Common myeloid progenitor, CD34-positive (primary cell): ENCODE measurements at regions not wholly inside any gene's neighbourhood (a gene's known extent, or its start where the extent isn't known, plus 50 kb on each side); places are given as distances from the start of the nearest gene placed in this dataset.

Experiments used
- CTCF ChIA-PET: fragments of 350-600 bp; sonication (Branson Sonifier 250); formaldehyde crosslinking; loops from one replicate; lab custom pipeline; 2021; ENCODE audit warnings: antibody characterized with exemption; lab: Charles Lee
- POLR2A ChIA-PET: fragments of 350-600 bp; sonication (Branson Sonifier 250); formaldehyde crosslinking; loops from one replicate; lab custom pipeline; 2021; ENCODE audit warnings: antibody characterized with exemption; lab: Charles Lee
- DNase-seq, 3 donors: peaks; one replicate each; pipeline versions ENCODE4 v3.0.0 to v3.0.0-alpha.2; 2013
- H3K27ac ChIP-seq, 2 experiments: 1 replicate in 1 of 2; 2 replicates in 1 of 2; pipeline ENCODE4 v1.7.0; 2013; ENCODE audit warnings: inconsistent platforms in 2 of 2, low read length in 2 of 2, mild to moderate bottlenecking in 2 of 2, low read depth in 1 of 2, moderate library complexity in 1 of 2; ENCODE audit not compliant: severe bottlenecking in 2 of 2, insufficient read depth in 1 of 2, poor library complexity in 1 of 2
- H3K27me3 ChIP-seq, 5 experiments: replicated peaks in 2 of 5; 1 replicate in 3 of 5; 2 replicates in 2 of 5; pipeline versions ENCODE4 v1.6.1 to v1.7.0; 2013; ENCODE audit warnings: low read length in 4 of 5, mild to moderate bottlenecking in 2 of 5, moderate library complexity in 2 of 5, inconsistent platforms in 1 of 5; ENCODE audit not compliant: insufficient read depth in 5 of 5, control insufficient read depth in 4 of 5
- H3K36me3 ChIP-seq, 4 experiments: 1 replicate in 2 of 4; 2 replicates in 2 of 4; pipeline versions ENCODE4 v1.6.1 to v1.7.0; 2013; ENCODE audit warnings: low read length in 3 of 4, control low read depth in 1 of 4, mild to moderate bottlenecking in 1 of 4; ENCODE audit not compliant: control insufficient read depth in 4 of 4, insufficient read depth in 4 of 4
- H3K4me1 ChIP-seq, 4 experiments: 1 replicate in 3 of 4; 2 replicates in 1 of 4; pipeline versions ENCODE4 v1.6.1 to v1.7.1; 2013; ENCODE audit warnings: low read length in 3 of 4, mild to moderate bottlenecking in 3 of 4, control low read depth in 1 of 4, inconsistent platforms in 1 of 4, moderate library complexity in 1 of 4; ENCODE audit not compliant: control insufficient read depth in 4 of 4, insufficient read depth in 4 of 4; ENCODE audit errors: control extremely low read depth in 1 of 4
- H3K4me3 ChIP-seq, 7 experiments: 1 replicate in 4 of 7; 2 replicates in 3 of 7; pipeline versions ENCODE4 v1.5.1 to v1.7.0; 2013; ENCODE audit warnings: mild to moderate bottlenecking in 7 of 7, low read length in 6 of 7, moderate library complexity in 6 of 7, inconsistent platforms in 2 of 7, low read depth in 2 of 7, control low read depth in 1 of 7; ENCODE audit not compliant: insufficient read depth in 4 of 7, control insufficient read depth in 1 of 7; ENCODE audit errors: extremely low read depth in 1 of 7
- H3K9me3 ChIP-seq, 5 experiments: 1 replicate in 4 of 5; 2 replicates in 1 of 5; pipeline versions ENCODE4 v1.6.1 to v1.7.1; 2013; ENCODE audit warnings: low read length in 4 of 5, mild to moderate bottlenecking in 2 of 5, inconsistent platforms in 1 of 5, low read depth in 1 of 5, moderate library complexity in 1 of 5; ENCODE audit not compliant: control insufficient read depth in 4 of 5, insufficient read depth in 2 of 5; ENCODE audit errors: control extremely low read depth in 1 of 5
- WGBS: methylation state at CpG from one replicate; pipeline ENCODE4 v1.1.5; 2013; ENCODE audit not compliant: insufficient coverage; 5-methylcytosine and 5-hydroxymethylcytosine counted together

DNA sequence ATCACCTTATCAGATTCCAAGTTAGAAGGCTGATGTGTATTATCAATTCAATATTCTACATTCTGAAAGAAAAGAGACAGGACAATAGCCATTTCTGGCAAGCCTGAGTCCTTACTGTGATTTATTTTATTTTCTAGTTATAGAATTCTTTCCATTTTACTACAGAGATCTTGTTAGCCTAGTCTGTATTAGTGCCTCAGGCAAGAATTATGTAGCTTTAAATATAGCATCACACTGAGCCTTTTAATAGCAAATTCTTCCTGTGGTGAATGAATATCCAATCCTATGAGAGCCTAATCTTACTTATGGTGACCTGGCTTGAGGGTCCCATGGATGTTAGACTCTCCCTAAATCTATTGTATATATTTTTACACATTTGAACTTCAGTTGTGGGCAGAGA lies 732.8 kb upstream of the CITED2 start:
- CTCF ChIA-PET, result no interaction called here
- no peak for DNase-seq
- Histone ChIP-seq H3K9me3 (no peaks in the 10 kb centered on the region), H3K4me1 (no peaks in the 10 kb centered on the region), H3K4me3 (no peak overlapping the region), H3K36me3 (no peaks in the 10 kb centered on the region), H3K27me3 (no peaks in the 10 kb centered on the region), H3K27ac (no peak overlapping the region)
- POLR2A ChIA-PET, result no interaction called here

- Histone ChIP-seq H3K9me3 (no peaks in the 10 kb centered on the region), H3K4me3 (no peak overlapping the region), H3K27me3 (no peaks in the 10 kb centered on the region), H3K36me3 (no peaks in the 10 kb centered on the region), H3K27ac (no peak overlapping the region), H3K4me1 (peaks cover 0 to 3% (median 0%) of the 10 kb centered on the region in 4 experiments)
- ChIA-PET CTCF (no interaction called here), POLR2A (no interaction called here)
- WGBS, result 81% methylated on average over 5 of the region's 6 CpGs
- DNase-seq, result peak; percentile 10 to 34 (median 34)
Measured at GRCh38 chr6:140105857-140106256, 731.4 kb upstream of the CITED2 start.

DNA sequence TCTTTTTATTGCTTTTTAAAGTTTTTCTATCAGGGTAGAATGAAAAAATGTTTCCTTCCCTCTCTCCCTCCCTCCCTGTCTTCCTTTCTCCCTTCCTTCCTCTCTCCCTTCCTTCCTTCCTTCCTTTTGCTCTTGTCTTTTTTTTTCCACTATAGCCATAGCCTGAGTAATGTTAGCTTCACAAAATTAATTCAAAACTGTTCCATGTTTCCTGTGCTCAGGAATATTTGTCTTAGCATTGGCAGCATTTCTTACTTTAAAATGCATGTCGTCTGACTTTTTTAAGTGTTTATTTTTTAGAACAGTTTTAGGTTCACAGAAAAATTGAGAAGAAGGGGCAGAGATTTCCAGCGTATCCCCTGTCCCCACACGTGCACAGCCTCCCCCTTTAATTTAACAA lies 730.8 kb upstream of the CITED2 start:
- ChIA-PET CTCF (no interaction called here), POLR2A (interaction anchor here (0.6 kb wide), 1 partner anchor 195 kb away, joined by 3 read pairs; no protein-coding TSS in a partner anchor)
- Histone ChIP-seq H3K9me3 (no peaks in the 10 kb centered on the region), H3K4me1 (peaks cover 0 to 3% (median 0%) of the 10 kb centered on the region in 4 experiments), H3K36me3 (no peaks in the 10 kb centered on the region), H3K27ac (no peak overlapping the region), H3K4me3 (no peak overlapping the region), H3K27me3 (no peaks in the 10 kb centered on the region)
- WGBS, result no CpG with 5 or more reads among the region's 3 CpGs
- DNase-seq, result no peak

DNA sequence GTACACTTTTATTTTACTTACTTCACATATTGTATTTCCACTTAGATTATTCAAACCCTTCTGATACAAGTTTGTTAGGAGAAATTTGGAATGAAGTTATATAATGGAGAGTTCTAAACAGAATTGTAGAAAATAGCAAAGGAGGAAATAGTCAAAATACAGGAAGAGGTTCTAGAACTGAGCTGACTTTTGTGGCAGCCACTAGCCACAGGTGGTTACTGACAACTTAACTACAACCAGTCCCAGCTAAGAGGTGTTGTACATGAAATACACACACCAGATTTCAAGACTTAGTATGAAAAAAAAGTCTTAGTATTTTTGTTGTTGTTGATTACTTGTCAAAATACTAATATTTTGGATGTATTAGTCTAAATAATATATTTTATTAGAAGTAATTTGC lies 727.4 kb upstream of the CITED2 start:
- Histone ChIP-seq H3K9me3 (no peaks in the 10 kb centered on the region), H3K4me1 (peaks cover 0 to 3% (median 0%) of the 10 kb centered on the region in 4 experiments), H3K36me3 (no peaks in the 10 kb centered on the region), H3K27ac (no peak overlapping the region), H3K4me3 (no peak overlapping the region), H3K27me3 (no peaks in the 10 kb centered on the region)
- POLR2A ChIA-PET, result no interaction called here
- CTCF ChIA-PET, result no interaction called here
- no peak for DNase-seq

DNA sequence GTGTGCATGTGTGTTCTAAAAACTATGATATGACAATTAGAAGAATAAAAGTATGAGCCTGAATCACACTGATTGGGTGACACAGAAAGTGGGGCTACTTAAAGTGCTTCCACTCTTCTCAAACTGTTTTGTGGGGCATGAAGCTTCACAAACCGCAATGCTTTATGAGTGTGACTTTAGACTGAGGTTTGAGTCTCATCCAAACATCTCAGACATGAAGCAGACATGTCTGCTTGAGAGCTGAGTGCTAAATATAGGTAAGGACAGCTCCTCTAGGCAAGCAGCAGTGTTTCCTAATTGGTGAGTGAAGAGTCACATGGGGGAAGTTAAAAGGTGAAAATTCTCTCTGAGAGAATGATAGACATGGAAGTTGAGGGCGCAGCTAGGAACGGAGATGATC lies 726.9 kb upstream of the CITED2 start:
- CTCF ChIA-PET, result no interaction called here
- no peaks in the 10 kb centered on the region for H3K27me3 ChIP-seq

GRCh38 chr6:140095532-140095931 lies 721.1 kb upstream of the CITED2 start:
- Histone ChIP-seq H3K27me3 (no peaks in the 10 kb centered on the region), H3K4me3 (no peak overlapping the region), H3K27ac (no peak overlapping the region), H3K36me3 (no peaks in the 10 kb centered on the region), H3K4me1 (no peaks in the 10 kb centered on the region), H3K9me3 (no peaks in the 10 kb centered on the region)
- WGBS, result no CpG with 5 or more reads among the region's 2 CpGs
- DNase-seq, result no peak
- ChIA-PET CTCF (no interaction called here), POLR2A (no interaction called here)

More for the DNA sequence above, 726.9 kb upstream of the CITED2 start:
- Histone ChIP-seq H3K36me3 (no peaks in the 10 kb centered on the region), H3K4me1 (peaks cover 0 to 3% (median 0%) of the 10 kb centered on the region in 4 experiments), H3K9me3 (no peaks in the 10 kb centered on the region), H3K27ac (no peak overlapping the region), H3K4me3 (no peak overlapping the region)
- POLR2A ChIA-PET, result no interaction called here
- no peak for DNase-seq
- WGBS, result no CpG with 5 or more reads among the region's 3 CpGs

DNA sequence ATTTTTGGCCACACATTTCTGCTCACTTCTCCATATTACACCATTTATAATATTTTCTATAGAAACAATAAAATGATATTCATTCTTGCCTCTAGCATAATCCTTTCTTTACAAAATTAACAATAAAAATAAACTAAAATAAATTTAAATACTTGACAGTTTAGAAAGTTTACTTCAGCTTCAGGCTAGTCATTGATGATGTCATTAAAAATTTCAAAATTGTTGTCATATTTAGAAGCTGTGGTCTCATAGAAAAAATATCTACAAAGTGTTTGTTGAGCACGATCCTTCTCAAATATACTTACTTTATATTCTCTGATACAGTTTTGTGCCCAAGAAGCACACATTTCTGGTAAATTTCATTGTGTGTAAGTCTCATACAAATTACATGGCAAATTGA lies 717.4 kb upstream of the CITED2 start:
- no peaks in the 10 kb centered on the region for H3K4me1 ChIP-seq
- no peaks in the 10 kb centered on the region for H3K9me3 ChIP-seq
- no peak overlapping the region for H3K27ac ChIP-seq
- ChIA-PET CTCF (no interaction called here), POLR2A (no interaction called here)
- WGBS, result no CpG with 5 or more reads among the region's 1 CpG
- H3K27me3 ChIP-seq, result no peaks in the 10 kb centered on the region
- H3K36me3 ChIP-seq, result no peaks in the 10 kb centered on the region
- no peak overlapping the region for H3K4me3 ChIP-seq
- DNase-seq, result no peak
